T1000 (cell line): ENCODE measurements at regions not wholly inside any gene's neighbourhood (a gene's known extent, or its start where the extent isn't known, plus 50 kb on each side); places are given as distances from the start of the nearest gene placed in this dataset.
A peak's percentile ranks its signal among the peaks of the same experiment; 100 is the strongest.
"Not testable (repeated sequence)": the region's sequence is repeated elsewhere in the genome, so short reads cannot be mapped to it uniquely, and the experiment has no call there.

ENCODE experiments used
- DNase-seq: peaks from one replicate; lab custom pipeline; 2025; ENCODE audit warnings: mixed read lengths; lab: John Stamatoyannopoulos, UW

- DNase-seq, result no peak
These were observed 169.8 kb downstream of the LEPR start for GRCh38 chr1:65590279-65590678.

- DNase-seq, result no peak
These were observed 173.0 kb downstream of the LEPR start for GRCh38 chr1:65593516-65593915.

GRCh38 chr1:65595724-65596123 lies 175.3 kb downstream of the LEPR start:
- DNase-seq, result no peak

GRCh38 chr1:65596768-65597167 lies 176.3 kb downstream of the LEPR start:
- DNase-seq, result no peak

- no peak for DNase-seq
These were observed 185.2 kb downstream of the LEPR start for GRCh38 chr1:65605621-65606020.

- no peak for DNase-seq
These were observed 186.0 kb downstream of the LEPR start for GRCh38 chr1:65606426-65606825.

- DNase-seq, result no peak
These were observed 178.8 kb upstream of the PDE4B start for GRCh38 chr1:65613884-65614283.

- DNase-seq, result no peak
These were observed 176.8 kb upstream of the PDE4B start for GRCh38 chr1:65615859-65616258.

- not testable (repeated sequence) for DNase-seq
These were observed 171.0 kb upstream of the PDE4B start for GRCh38 chr1:65621721-65622120.

- DNase-seq, result no peak
These were observed 168.8 kb upstream of the PDE4B start for GRCh38 chr1:65623895-65624294.

GRCh38 chr1:65625528-65625927 lies 167.2 kb upstream of the PDE4B start:
- no peak for DNase-seq

- no peak for DNase-seq
These were observed 166.7 kb upstream of the PDE4B start for GRCh38 chr1:65626003-65626402.

- no peak for DNase-seq
These were observed 162.9 kb upstream of the PDE4B start for GRCh38 chr1:65629788-65630187.

- no peak for DNase-seq
These were observed 161.8 kb upstream of the PDE4B start for GRCh38 chr1:65630855-65631254.

GRCh38 chr1:65632235-65632634 lies 160.5 kb upstream of the PDE4B start:
- no peak for DNase-seq

- DNase-seq, result no peak
These were observed 152.6 kb upstream of the PDE4B start for GRCh38 chr1:65640046-65640445.

GRCh38 chr1:65649185-65649584 lies 143.5 kb upstream of the PDE4B start:
- DNase-seq, result not testable (repeated sequence)

- DNase-seq, result no peak
These were observed 142.0 kb upstream of the PDE4B start for GRCh38 chr1:65650682-65651081.

- not testable (repeated sequence) for DNase-seq
These were observed 138.2 kb upstream of the PDE4B start for GRCh38 chr1:65654526-65654925.

GRCh38 chr1:65657609-65658008 lies 135.1 kb upstream of the PDE4B start:
- DNase-seq, result not testable (repeated sequence)

- peak; percentile 2 for DNase-seq
These were observed 134.6 kb upstream of the PDE4B start for GRCh38 chr1:65658122-65658521.

GRCh38 chr1:65668368-65668767 lies 124.3 kb upstream of the PDE4B start:
- no peak for DNase-seq

- no peak for DNase-seq
These were observed 122.2 kb upstream of the PDE4B start for GRCh38 chr1:65670518-65670917.

GRCh38 chr1:65674522-65674921 lies 118.2 kb upstream of the PDE4B start:
- DNase-seq, result no peak

GRCh38 chr1:65679773-65680172 lies 112.9 kb upstream of the PDE4B start:
- DNase-seq, result no peak
